GM18870 (cell line): ENCODE measurements at regions not wholly inside any gene's neighbourhood (a gene's known extent, or its start where the extent isn't known, plus 50 kb on each side); places are given as distances from the start of the nearest gene placed in this dataset.
"Not testable (repeated sequence)": the region's sequence is repeated elsewhere in the genome, so short reads cannot be mapped to it uniquely, and the experiment has no call there.

Experiments
- ATAC-seq: cut with Tn5 transposase; IDR thresholded peaks from one replicate; pipeline ENCODE4 v1.9.1; 2021; ENCODE audit warnings: moderate library complexity; ENCODE audit not compliant: unreplicated experiment

DNA sequence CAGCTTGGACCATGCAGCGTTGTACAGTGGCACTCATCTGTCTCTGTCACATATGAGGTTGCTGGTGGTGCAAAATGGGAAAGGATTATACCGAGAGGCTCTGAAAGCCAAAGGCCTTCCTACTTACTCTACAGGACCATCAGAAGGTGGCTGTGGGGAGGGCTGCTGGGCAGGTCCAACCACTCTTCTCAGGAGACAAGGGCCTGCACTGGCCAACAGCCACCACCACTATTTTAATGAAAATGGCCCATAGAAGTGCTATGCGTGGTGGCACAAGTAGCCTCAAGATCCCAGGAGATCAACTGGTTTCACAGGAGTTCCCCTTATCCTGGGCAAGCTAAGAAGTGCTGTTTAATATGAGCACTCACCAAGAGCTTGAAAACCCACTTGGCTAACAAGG is 52.3 kb downstream of the MRPL57 start:
- ATAC-seq, result no peak

DNA sequence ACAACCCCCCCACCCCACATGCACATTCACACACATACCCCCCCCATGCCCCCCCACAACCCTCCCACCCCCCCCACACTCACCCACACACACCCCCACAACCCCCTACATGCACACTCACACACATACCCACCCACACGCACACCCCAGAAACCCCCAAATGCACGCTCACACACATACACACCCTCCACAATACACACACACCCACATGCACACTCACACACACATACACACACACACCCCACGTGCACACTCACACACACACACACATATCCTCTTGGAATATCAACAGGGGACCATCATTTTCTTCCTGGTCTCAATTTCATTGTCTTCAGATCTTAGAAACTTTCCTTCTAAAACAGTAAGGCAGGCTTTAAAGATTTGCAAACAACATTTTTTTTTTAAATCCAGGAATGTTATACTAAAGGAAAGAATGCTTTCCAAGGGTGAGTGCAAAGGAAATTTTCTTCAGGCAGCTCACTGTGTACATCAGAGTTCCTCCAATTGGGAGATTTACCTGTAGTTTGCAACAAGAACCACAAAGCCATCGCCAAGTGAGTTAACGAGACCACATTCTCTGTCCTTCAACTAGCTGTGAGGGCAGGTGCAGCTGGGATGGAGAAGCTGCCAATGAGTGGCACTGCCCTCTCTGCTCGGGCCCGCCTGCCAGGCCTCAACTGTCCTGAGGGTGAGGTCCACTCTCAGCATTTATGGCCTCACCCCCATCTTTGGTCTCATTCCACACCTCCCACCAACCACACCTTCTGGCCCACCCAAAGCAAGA is 53.0 kb downstream of the MRPL57 start:
- ATAC-seq, result no peak

GRCh38 chr13:21230516-21230915 is 54.1 kb downstream of the MRPL57 start:
- ATAC-seq, result no peak

GRCh38 chr13:21231426-21231940 is 55.0 kb downstream of the MRPL57 start:
- no peak for ATAC-seq

DNA sequence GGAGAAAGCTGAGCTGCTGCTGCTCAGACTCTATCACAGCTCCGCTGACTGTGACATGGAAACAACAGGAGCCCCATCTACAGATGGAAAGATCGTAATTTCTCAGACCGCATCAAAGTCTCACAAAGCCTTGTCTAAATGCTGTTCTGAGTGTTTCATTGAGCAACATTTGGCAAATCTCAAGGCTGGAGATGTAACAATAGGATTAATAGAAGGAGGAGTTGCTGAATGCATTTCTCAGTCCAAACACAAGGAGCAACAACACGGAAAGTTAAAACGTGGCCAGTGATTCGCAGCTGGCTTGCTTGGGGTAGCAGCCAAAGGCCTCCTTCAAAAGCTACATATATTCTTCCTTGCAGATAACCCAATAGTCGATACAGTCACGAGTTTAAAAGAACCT is 55.7 kb downstream of the MRPL57 start:
- ATAC-seq, result no peak

DNA sequence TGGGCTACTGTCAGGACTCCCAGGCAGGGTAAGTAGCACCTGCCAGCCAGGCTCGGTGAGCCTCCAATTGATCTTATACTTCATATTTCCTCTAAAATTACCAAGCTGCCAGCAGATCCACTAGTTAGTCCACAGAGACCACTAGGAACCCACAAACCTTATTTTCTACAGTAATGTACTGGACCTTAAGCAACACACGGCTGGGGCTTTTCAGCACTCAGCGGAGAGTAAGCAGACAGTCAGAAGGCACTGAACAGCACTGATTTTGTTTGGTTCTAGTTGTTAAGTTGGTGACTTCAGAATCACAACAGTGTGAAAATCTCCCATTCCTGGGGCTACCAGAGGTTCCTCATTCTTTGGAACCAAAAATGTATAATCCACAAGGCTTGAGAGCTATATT is 56.1 kb downstream of the MRPL57 start:
- no peak for ATAC-seq

DNA sequence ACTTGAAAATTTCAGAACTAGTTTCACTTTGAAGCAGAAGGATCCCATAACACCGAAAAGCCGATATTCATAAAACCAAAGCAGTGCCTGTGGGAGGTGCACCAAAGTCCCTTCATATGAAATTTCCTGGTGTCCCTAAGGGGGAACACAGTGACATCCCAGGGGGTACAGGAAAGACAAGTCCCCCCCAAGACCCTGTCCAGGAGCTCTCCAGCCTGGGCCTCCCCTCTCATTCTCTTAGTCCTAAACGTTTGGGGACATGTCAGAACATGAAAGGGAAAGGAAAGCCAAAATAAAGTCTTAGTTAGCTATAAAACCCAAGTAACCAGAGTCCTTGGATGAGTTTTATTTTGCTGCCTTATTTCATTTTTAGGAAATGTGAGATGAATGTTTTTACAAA is 56.6 kb downstream of the MRPL57 start:
- no peak for ATAC-seq

- no peak for ATAC-seq
Measured at GRCh38 chr13:21234526-21234925, 58.1 kb downstream of the MRPL57 start.

DNA sequence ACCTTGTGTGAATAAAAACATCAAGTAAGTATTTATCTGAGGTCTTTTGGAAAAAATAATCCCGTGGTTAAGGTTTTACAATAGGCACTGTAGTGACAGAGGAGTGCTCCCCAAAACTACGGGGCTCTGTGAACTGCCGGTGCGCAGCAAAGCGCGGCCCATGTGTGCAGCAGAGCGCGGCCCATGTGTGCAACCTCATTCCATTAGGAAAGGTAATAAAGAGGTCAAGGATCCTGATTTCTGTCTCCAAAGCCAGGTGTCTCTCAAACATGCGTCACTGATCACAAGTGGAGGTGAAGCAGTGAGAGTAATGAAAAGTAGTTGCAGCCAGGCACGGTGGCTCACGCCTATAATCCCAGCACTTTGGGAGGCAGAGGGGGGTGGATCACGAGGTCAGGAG is 58.7 kb downstream of the MRPL57 start:
- ATAC-seq, result no peak

GRCh38 chr13:21237081-21237480 is 60.6 kb downstream of the MRPL57 start:
- no peak for ATAC-seq

- ATAC-seq, result no peak
Measured at GRCh38 chr13:21238267-21238666, 61.8 kb downstream of the MRPL57 start.

GRCh38 chr13:21240586-21240985 is 64.1 kb downstream of the MRPL57 start:
- no peak for ATAC-seq

DNA sequence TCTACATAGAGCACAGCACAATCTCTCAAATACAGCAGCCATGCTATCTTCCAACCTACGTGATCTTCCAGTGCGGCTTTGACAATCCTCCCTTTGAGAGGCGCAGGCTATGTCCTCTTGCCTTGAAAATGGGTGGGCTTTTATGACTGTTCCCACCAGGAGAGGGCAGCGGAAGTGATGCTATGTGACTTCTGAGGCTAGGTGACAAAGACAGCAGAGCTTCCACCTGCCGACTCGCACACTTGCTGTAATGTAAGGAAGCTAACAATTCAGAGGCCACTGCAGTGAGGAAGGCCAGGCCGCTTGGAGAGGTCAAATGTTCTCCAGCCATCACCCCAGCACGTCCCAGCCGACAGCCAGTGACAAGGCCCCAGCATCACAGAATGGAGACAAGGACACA is 65.8 kb downstream of the MRPL57 start:
- no peak for ATAC-seq

- ATAC-seq, result no peak
Measured at GRCh38 chr13:21243045-21243897, 66.8 kb downstream of the MRPL57 start.

DNA sequence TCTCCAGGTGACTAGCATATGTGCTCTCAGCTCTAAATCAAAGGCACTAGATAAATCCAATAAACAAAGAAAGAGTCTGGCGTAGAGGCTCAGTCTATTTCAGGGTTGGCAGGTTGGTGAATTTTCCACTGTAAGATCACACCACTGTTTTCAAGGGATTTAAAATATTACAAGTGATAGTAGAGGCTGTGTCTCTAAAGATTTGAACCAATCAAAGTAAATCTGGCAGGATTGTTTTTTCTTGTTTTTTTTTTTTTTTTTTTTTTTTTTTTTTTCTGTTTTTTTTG is 67.4 kb downstream of the MRPL57 start:
- not testable (repeated sequence) for ATAC-seq

GRCh38 chr13:21246761-21247452 is 70.4 kb downstream of the MRPL57 start:
- no peak for ATAC-seq

- no peak for ATAC-seq
Measured at GRCh38 chr13:21256351-21256761, 79.9 kb downstream of the MRPL57 start.

- ATAC-seq, result no peak
Measured at GRCh38 chr13:21256891-21257290, 80.4 kb downstream of the MRPL57 start.

- ATAC-seq, result no peak
Measured at GRCh38 chr13:21259571-21260455, 83.4 kb downstream of the MRPL57 start.

- ATAC-seq, result not testable (repeated sequence)
Measured at GRCh38 chr13:21260561-21261290, 84.3 kb downstream of the MRPL57 start.
